Right renal pelvis (tissue), 4 donors: ENCODE measurements at regions not wholly inside any gene's neighbourhood (a gene's known extent, or its start where the extent isn't known, plus 50 kb on each side); places are given as distances from the start of the nearest gene placed in this dataset.

Experiments used
- DNase-seq, 4 donors: peaks; one replicate each; pipeline ENCODE4 v3.0.0-alpha.2; 2013; ENCODE audit warnings: low read depth in 4 of 4, low spot score in 3 of 4, missing footprints in 1 of 4

GRCh38 chr19:28859811-28860210 lies 353.1 kb downstream of the UQCRFS1 start:
- no peak for DNase-seq

GRCh38 chr19:28858933-28859332 lies 354.0 kb downstream of the UQCRFS1 start:
- DNase-seq, result no peak

- no peak for DNase-seq
These were observed 355.0 kb downstream of the UQCRFS1 start for GRCh38 chr19:28857967-28858366.

GRCh38 chr19:28855216-28855615 lies 357.7 kb downstream of the UQCRFS1 start:
- DNase-seq, result no peak

- no peak for DNase-seq
These were observed 365.5 kb downstream of the UQCRFS1 start for GRCh38 chr19:28847468-28847867.

- DNase-seq, result no peak
These were observed 366.7 kb downstream of the UQCRFS1 start for GRCh38 chr19:28846094-28846812.

GRCh38 chr19:28843761-28844492 lies 369.0 kb downstream of the UQCRFS1 start:
- DNase-seq, result no peak

- DNase-seq, result no peak
These were observed 371.4 kb downstream of the UQCRFS1 start for GRCh38 chr19:28841531-28841930.

GRCh38 chr19:28840891-28841290 lies 372.1 kb downstream of the UQCRFS1 start:
- DNase-seq, result no peak

GRCh38 chr19:28839455-28839854 lies 373.5 kb downstream of the UQCRFS1 start:
- no peak for DNase-seq

GRCh38 chr19:28838909-28839308 lies 374.0 kb downstream of the UQCRFS1 start:
- no peak for DNase-seq

- DNase-seq, result no peak
These were observed 376.5 kb downstream of the UQCRFS1 start for GRCh38 chr19:28836421-28836820.

- no peak for DNase-seq
These were observed 378.0 kb downstream of the UQCRFS1 start for GRCh38 chr19:28834996-28835395.

GRCh38 chr19:28831462-28831861 lies 381.5 kb downstream of the UQCRFS1 start:
- DNase-seq, result no peak

- no peak for DNase-seq
These were observed 383.2 kb downstream of the UQCRFS1 start for GRCh38 chr19:28829762-28830161.

- no peak for DNase-seq
These were observed 383.6 kb downstream of the UQCRFS1 start for GRCh38 chr19:28829359-28829758.

GRCh38 chr19:28828276-28828870 lies 384.6 kb downstream of the UQCRFS1 start:
- DNase-seq, result no peak

GRCh38 chr19:28827382-28827781 lies 385.6 kb downstream of the UQCRFS1 start:
- DNase-seq, result no peak

- no peak for DNase-seq
These were observed 389.5 kb downstream of the UQCRFS1 start for GRCh38 chr19:28823338-28823961.

GRCh38 chr19:28820289-28820688 lies 392.7 kb downstream of the UQCRFS1 start:
- no peak for DNase-seq

- DNase-seq, result no peak
These were observed 397.7 kb downstream of the UQCRFS1 start for GRCh38 chr19:28815257-28815656.
